K562 (cell line): ENCODE measurements at regions not wholly inside any gene's neighbourhood (a gene's known extent, or its start where the extent isn't known, plus 50 kb on each side); places are given as distances from the start of the nearest gene placed in this dataset.

ENCODE experiments used
- ATAC-seq: fragments of 200-7000 bp; cut with Tn5 transposase; 3 replicates; pipeline ENCODE4 v1.9.1; 2020; ENCODE audit warnings: moderate library complexity
- BruUV-seq: library from RNA; stranded (reverse); fragments of 400-500 nt; replicated peaks from 2 replicates; lab custom pipeline; 2021; lab: Mats Ljungman, UMichigan
- CTCF ChIA-PET: fragments of 300-600 bp; formaldehyde crosslinking; extraction: SDS; loops from one replicate; lab custom pipeline; 2021; ENCODE audit warnings: low intra/inter-chr PET ratio; lab: Yijun Ruan, JAX
- POLR2A ChIA-PET: fragments of 300-600, 350-650 bp; sonication (Branson Sonifier 250); formaldehyde crosslinking; extraction: SDS; loops from one replicate; lab custom pipeline; 2021; ENCODE audit warnings: antibody characterized with exemption, inconsistent platforms; lab: Yijun Ruan, JAX
- DNase-seq, 4 experiments: peaks; one replicate each; pipeline versions ENCODE4 v3.0.0 to v3.0.0-alpha.2; 2011 to 2018; ENCODE audit warnings: low spot score in 3 of 4, mixed read lengths in 3 of 4; ENCODE audit errors: extremely low read depth in 1 of 4
- FAIRE-seq: peaks from 2 replicates; lab custom pipeline; 2011; peaks lifted over from hg19 to GRCh38; lab: Jason Lieb, UNC
- H2AFZ ChIP-seq: 2 replicates; pipeline ENCODE4 v1.6.0; 2011; ENCODE audit warnings: low read depth, low read length, control low read depth, inconsistent platforms
- H3K27ac ChIP-seq: fragments of 200-600 bp; 3 replicates; pipeline ENCODE4 v1.8.0; 2011; ENCODE audit warnings: low read depth, mild to moderate bottlenecking, control low read depth, inconsistent platforms, low read length, moderate library complexity, mixed read lengths; ENCODE audit errors: extremely low read depth
- H3K27me3 ChIP-seq, 2 experiments: fragments of 300-600 bp in 1 of 2; 2 replicates in 1 of 2; 3 replicates in 1 of 2; pipeline versions ENCODE4 v1.6.0 to v1.8.0; 2011; ENCODE audit warnings: inconsistent platforms in 2 of 2, low read length in 2 of 2, mild to moderate bottlenecking in 1 of 2, mixed read lengths in 1 of 2, moderate library complexity in 1 of 2; ENCODE audit not compliant: control insufficient read depth in 2 of 2, insufficient read depth in 2 of 2
- H3K36me3 ChIP-seq: fragments of 300-600 bp; 3 replicates; pipeline ENCODE4 v1.8.0; 2011; ENCODE audit warnings: mild to moderate bottlenecking, low read length, inconsistent platforms; ENCODE audit not compliant: control insufficient read depth, insufficient read depth
- H3K4me1 ChIP-seq, 2 experiments: fragments of 200-600 bp in 1 of 2; replicated peaks in 1 of 2; 2 replicates in 1 of 2; 3 replicates in 1 of 2; pipeline versions ENCODE4 v1.5.1 to v1.8.0; 2011; ENCODE audit warnings: inconsistent platforms in 2 of 2, low read length in 2 of 2, mild to moderate bottlenecking in 1 of 2, mixed read lengths in 1 of 2, moderate library complexity in 1 of 2; ENCODE audit not compliant: control insufficient read depth in 2 of 2, insufficient read depth in 2 of 2
- H3K4me2 ChIP-seq: 2 replicates; pipeline ENCODE4 v1.6.1; 2011; ENCODE audit warnings: low read length, control low read depth, inconsistent platforms, mixed read lengths; ENCODE audit not compliant: insufficient read depth
- H3K4me3 ChIP-seq: fragments of 200-600 bp; sonication (generic), shearing (Covaris generic); 2 replicates; pipeline ENCODE4 v1.5.1; 2016; ENCODE audit warnings: control low read depth, inconsistent platforms
- H3K79me2 ChIP-seq: fragments of 200-600 bp; 3 replicates; pipeline ENCODE4 v1.8.0; 2011; ENCODE audit warnings: low read length, inconsistent platforms; ENCODE audit not compliant: control insufficient read depth, insufficient read depth
- H3K9ac ChIP-seq, 2 experiments: 2 replicates each; pipeline versions ENCODE4 v1.6.0 to v1.6.1; 2011; ENCODE audit warnings: low read depth in 2 of 2, low read length in 2 of 2, control low read depth in 1 of 2, inconsistent platforms in 1 of 2, mild to moderate bottlenecking in 1 of 2, mixed read lengths in 1 of 2; ENCODE audit not compliant: insufficient read depth in 1 of 2
- H3K9me1 ChIP-seq: one replicate; pipeline ENCODE4 v1.6.0; 2011; ENCODE audit warnings: inconsistent platforms, mild to moderate bottlenecking, low read length, moderate library complexity; ENCODE audit not compliant: control insufficient read depth, insufficient read depth
- H3K9me3 ChIP-seq: replicated peaks from 2 replicates; pipeline ENCODE4 v1.5.1; 2011; ENCODE audit warnings: low read depth, low read length, inconsistent platforms; ENCODE audit not compliant: control insufficient read depth, insufficient read depth
- H4K20me1 ChIP-seq: replicated peaks from 2 replicates; pipeline ENCODE4 v1.6.1; 2011; ENCODE audit warnings: low read length, inconsistent platforms, mixed read lengths; ENCODE audit not compliant: control insufficient read depth, insufficient read depth
- PREB ChIP-seq: sonication (generic); formaldehyde crosslinking; IDR thresholded peaks from 2 replicates; pipeline ENCODE4 v1.8.1; 2023; ENCODE audit warnings: mild to moderate bottlenecking, missing genetic modification reagents
- RREB1 ChIP-seq: fragments of 250-450 bp; sonication (Bioruptor Pico); IDR thresholded peaks from 2 replicates; pipeline ENCODE4 v1.4.0; 2020
- SIN3A ChIP-seq, 2 experiments: fragments of 150-350 bp in 1 of 2; IDR thresholded peaks; 2 replicates each; pipeline ENCODE4 v1.6.1; 2011 to 2016; ENCODE audit warnings: borderline replicate concordance in 2 of 2, low read depth in 2 of 2, low read length in 2 of 2, mild to moderate bottlenecking in 2 of 2, moderate library complexity in 2 of 2; ENCODE audit not compliant: control insufficient read depth in 1 of 2
- ZSCAN29 ChIP-seq: fragments of 450-650 bp; IDR thresholded peaks from 2 replicates; pipeline ENCODE4 v1.6.1; 2017
- WGBS: fragments of 100-300 bp; shearing (Covaris generic); methylation state at CpG from one replicate; pipeline ENCODE4 v1.1.6; 2016; ENCODE audit warnings: low coverage, mixed read lengths; ENCODE audit not compliant: insufficient coverage; ENCODE audit errors: missing lambda C conversion rate; 5-methylcytosine and 5-hydroxymethylcytosine counted together
- in situ Hi-C: fragments of 300-500 bp; cut with MboI; formaldehyde crosslinking; loops from 4 replicates; pipeline ENCODE4 v1.15.0; 2018; ENCODE audit warnings: inconsistent platforms, mixed read lengths
- intact Hi-C: fragments of 100-400 bp; cut with micrococcal nuclease; formaldehyde crosslinking; loops from 2 replicates; pipeline ENCODE4 v1.14.2; 2022

GRCh38 chr2:126302043-126302442 is 353.9 kb upstream of the GYPC start:
- no peaks in the 10 kb centered on the region for H3K27me3 ChIP-seq
- H3K4me3 ChIP-seq, result no peak overlapping the region
- H4K20me1 ChIP-seq, result no peaks in the 10 kb centered on the region
- ChIA-PET CTCF (no interaction called here), POLR2A (no interaction called here)
- no peak overlapping the region for H2AFZ ChIP-seq
- TF ChIP-seq PREB (CRISPR knock-in tag), result no peak
- TF ChIP-seq SIN3A (IDR thresholded peaks at IDR 0.05; ENCODE audit: borderline replicate concordance in 2 of 2, control insufficient read depth in 1 of 2, low read depth in 2 of 2, low read length in 2 of 2), result no peak
- no peak for TF ChIP-seq ZSCAN29
- no peak for TF ChIP-seq RREB1 (CRISPR knock-in tag)
- no peak overlapping the region for H3K4me2 ChIP-seq
- H3K27ac ChIP-seq, result no peak overlapping the region
- no peaks in the 10 kb centered on the region for H3K9me1 ChIP-seq
- WGBS, result 49% methylated on average over 3 of the region's 3 CpGs
- no peak for FAIRE-seq
- H3K9me3 ChIP-seq, result no peaks in the 10 kb centered on the region
- peaks cover 4 to 14% of the 10 kb centered on the region in 2 experiments; a peak in 2 of 5 replicates for H3K4me1 ChIP-seq
- BruUV-seq, result no TSS peak
- peaks cover 28% of the 10 kb centered on the region for H3K79me2 ChIP-seq
- no peak for DNase-seq
- in situ Hi-C loops (no loop called here), intact Hi-C loops (no loop called here)
- no peak for ATAC-seq
- H3K9ac ChIP-seq, result no peak overlapping the region
- peaks cover 12% of the 10 kb centered on the region; the same call in 2 of the 3 replicates for H3K36me3 ChIP-seq
